OCI-LY1 (cell line): ENCODE measurements at regions not wholly inside any gene's neighbourhood (a gene's known extent, or its start where the extent isn't known, plus 50 kb on each side); places are given as distances from the start of the nearest gene placed in this dataset.

Experiments
- EZH2 ChIP-seq: fragments of 200-600 bp; sonication (generic), shearing (Covaris generic); IDR thresholded peaks from 2 replicates; pipeline ENCODE4 v1.8.0; 2017; ENCODE audit warnings: borderline replicate concordance, mixed run types, mild to moderate bottlenecking, antibody characterized with exemption, low read length, moderate library complexity, mixed read lengths
- TF ChIP-seq, protein P1 (sequence below): fragments of 200-600 bp; sonication (generic), shearing (Covaris generic); IDR thresholded peaks from 2 replicates; pipeline ENCODE4 v1.5.1; 2017; ENCODE audit warnings: mild to moderate bottlenecking, antibody characterized with exemption, low read length, moderate library complexity, mixed read lengths

DNA sequence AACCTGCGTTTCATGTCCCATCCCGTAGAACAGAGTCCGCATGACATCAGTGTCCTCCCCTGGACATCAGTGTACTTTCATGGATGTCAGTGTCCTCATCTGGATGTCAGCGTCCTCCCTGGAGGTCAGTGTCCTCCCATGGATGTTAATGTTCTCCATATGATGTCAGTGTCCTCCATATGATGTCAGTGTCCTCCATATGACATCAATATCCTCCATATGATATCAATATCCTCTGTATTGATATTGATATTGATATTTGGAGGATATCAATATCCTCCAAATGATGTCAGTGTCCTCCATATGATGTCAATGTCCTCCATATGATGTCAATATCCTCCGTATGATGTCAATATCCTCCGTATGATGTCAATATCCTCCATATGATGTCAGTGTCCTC, 284.9 kb downstream of the AJAP1 start:
- TF ChIP-seq, protein P1, sequence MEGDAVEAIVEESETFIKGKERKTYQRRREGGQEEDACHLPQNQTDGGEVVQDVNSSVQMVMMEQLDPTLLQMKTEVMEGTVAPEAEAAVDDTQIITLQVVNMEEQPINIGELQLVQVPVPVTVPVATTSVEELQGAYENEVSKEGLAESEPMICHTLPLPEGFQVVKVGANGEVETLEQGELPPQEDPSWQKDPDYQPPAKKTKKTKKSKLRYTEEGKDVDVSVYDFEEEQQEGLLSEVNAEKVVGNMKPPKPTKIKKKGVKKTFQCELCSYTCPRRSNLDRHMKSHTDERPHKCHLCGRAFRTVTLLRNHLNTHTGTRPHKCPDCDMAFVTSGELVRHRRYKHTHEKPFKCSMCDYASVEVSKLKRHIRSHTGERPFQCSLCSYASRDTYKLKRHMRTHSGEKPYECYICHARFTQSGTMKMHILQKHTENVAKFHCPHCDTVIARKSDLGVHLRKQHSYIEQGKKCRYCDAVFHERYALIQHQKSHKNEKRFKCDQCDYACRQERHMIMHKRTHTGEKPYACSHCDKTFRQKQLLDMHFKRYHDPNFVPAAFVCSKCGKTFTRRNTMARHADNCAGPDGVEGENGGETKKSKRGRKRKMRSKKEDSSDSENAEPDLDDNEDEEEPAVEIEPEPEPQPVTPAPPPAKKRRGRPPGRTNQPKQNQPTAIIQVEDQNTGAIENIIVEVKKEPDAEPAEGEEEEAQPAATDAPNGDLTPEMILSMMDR = no peak
- no peak for TF ChIP-seq EZH2
